Aorta (tissue), 5 donors: ENCODE measurements at regions not wholly inside any gene's neighbourhood (a gene's known extent, or its start where the extent isn't known, plus 50 kb on each side); places are given as distances from the start of the nearest gene placed in this dataset.

Experiments
- ATAC-seq: fragments of 200-7000 bp; cut with Tn5 transposase; one replicate; pipeline ENCODE4 v1.9.1; 2022; ENCODE audit warnings: moderate library complexity; ENCODE audit not compliant: low FRiP score
- DNase-seq, 2 donors: peaks; one replicate each; pipeline ENCODE4 v3.0.0-alpha.2; 2020
- H3K27ac ChIP-seq, 2 donors: one replicate each; pipeline ENCODE4 v1.5.1; 2013; ENCODE audit warnings: low read length in 2 of 2, mild to moderate bottlenecking in 2 of 2, moderate library complexity in 2 of 2, control low read depth in 1 of 2, inconsistent platforms in 1 of 2, low read depth in 1 of 2
- H3K27me3 ChIP-seq, 2 donors: one replicate each; pipeline ENCODE4 v1.6.1; 2013; ENCODE audit warnings: control low read depth in 1 of 2, low read length in 1 of 2, mild to moderate bottlenecking in 1 of 2, moderate library complexity in 1 of 2; ENCODE audit not compliant: insufficient read depth in 2 of 2, control insufficient read depth in 1 of 2
- H3K36me3 ChIP-seq, 2 donors: one replicate each; pipeline ENCODE4 v1.6.1; 2013; ENCODE audit warnings: control low read depth in 1 of 2, low read length in 1 of 2, mild to moderate bottlenecking in 1 of 2; ENCODE audit not compliant: insufficient read depth in 2 of 2, control insufficient read depth in 1 of 2
- H3K4me1 ChIP-seq, 2 donors: one replicate each; pipeline ENCODE4 v1.6.1; 2013; ENCODE audit warnings: low read length in 2 of 2, control low read depth in 1 of 2, mild to moderate bottlenecking in 1 of 2, moderate library complexity in 1 of 2; ENCODE audit not compliant: insufficient read depth in 2 of 2, control insufficient read depth in 1 of 2
- H3K4me3 ChIP-seq, 2 donors: one replicate each; pipeline ENCODE4 v1.5.1; 2013; ENCODE audit warnings: low read length in 2 of 2, control low read depth in 1 of 2, mild to moderate bottlenecking in 1 of 2
- H3K9me3 ChIP-seq: one replicate; pipeline ENCODE4 v1.6.1; 2013; ENCODE audit warnings: mild to moderate bottlenecking, low read length; ENCODE audit not compliant: control insufficient read depth
- WGBS, 2 donors: extraction: QIAGEN DNeasy Blood & Tissue Kit; methylation state at CpG; one replicate each; pipeline ENCODE4 v1.1.7; 2013; 5-methylcytosine and 5-hydroxymethylcytosine counted together
- intact Hi-C, 2 donors: fragments of 100-400 bp; cut with DNase I; formaldehyde crosslinking; loops; one replicate each; pipeline versions ENCODE4 v1.14.2 to v1.15.0; 2022
- donor health status: healthy with polysubstance abuse.
- donor health status: Bipolar disorder and iron deficiency.
- donor health status: DM: no; HTN: no; CAD: no.
- donor health status: DM: no; HTN: no; CAD: no.
- donor health status: DM: yes; HTN: yes; CAD: no.

DNA sequence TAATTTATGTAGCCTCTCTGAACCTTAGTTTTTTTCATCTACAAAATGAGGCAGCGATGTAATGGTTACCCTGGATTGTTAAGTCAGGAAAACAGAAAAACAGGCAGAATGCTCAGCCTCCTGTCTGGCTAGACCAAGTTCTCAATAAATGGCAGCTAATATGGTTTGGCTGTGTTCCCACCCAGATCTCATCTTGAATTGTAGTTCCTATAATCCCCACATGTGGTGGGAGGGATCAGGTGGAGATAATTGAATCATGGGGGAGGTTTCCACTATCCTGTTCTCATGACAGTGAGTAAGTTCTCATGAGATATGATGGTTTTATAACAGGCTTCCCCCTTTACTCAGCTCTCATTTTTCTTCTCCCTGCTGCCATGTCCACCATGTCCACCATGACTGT, 220.0 kb downstream of the CMPK2 start:
- Histone ChIP-seq H3K27me3 (no peaks in the 10 kb centered on the region), H3K4me3 (no peak overlapping the region)

DNA sequence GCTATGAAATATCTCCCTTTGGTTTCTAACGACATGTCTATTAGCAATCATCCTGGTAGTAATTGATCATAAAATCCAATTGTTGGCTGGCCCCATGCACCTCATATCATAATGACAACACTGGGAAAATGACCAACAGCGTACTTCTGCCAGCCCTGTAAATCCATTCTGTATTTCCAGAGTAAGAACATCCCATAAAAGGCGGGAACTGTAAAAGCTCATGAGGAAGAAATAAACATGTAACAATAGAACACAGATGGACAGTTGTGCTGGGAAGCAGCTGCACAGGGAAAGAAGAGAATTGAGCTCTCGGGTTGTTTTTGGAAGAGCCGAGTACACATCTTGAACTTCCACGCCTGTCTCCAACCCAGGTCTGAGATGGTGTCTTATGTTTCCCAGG, 218.7 kb downstream of the CMPK2 start:
- no peak overlapping the region for H3K27ac ChIP-seq
- H3K4me1 ChIP-seq = no peaks in the 10 kb centered on the region
- no peak overlapping the region for H3K4me3 ChIP-seq
- H3K27me3 ChIP-seq = no peaks in the 10 kb centered on the region
- 69 to 79% methylated on average over 6 of the region's 6 CpGs for WGBS, 2 donors
- no peak for ATAC-seq
- no peak for DNase-seq
- intact Hi-C loops = no loop called here
- H3K36me3 ChIP-seq = no peaks in the 10 kb centered on the region
- H3K9me3 ChIP-seq = no peaks in the 10 kb centered on the region

More for the DNA sequence above, 220.0 kb downstream of the CMPK2 start:
- Histone ChIP-seq H3K4me1 (no peaks in the 10 kb centered on the region), H3K36me3 (no peaks in the 10 kb centered on the region), H3K9me3 (no peaks in the 10 kb centered on the region), H3K27ac (no peak overlapping the region)
- DNase-seq = no peak
- intact Hi-C loops = no loop called here
- no peak for ATAC-seq
- WGBS, 2 donors = 97% methylated on average over 1 of the region's 1 CpG

DNA sequence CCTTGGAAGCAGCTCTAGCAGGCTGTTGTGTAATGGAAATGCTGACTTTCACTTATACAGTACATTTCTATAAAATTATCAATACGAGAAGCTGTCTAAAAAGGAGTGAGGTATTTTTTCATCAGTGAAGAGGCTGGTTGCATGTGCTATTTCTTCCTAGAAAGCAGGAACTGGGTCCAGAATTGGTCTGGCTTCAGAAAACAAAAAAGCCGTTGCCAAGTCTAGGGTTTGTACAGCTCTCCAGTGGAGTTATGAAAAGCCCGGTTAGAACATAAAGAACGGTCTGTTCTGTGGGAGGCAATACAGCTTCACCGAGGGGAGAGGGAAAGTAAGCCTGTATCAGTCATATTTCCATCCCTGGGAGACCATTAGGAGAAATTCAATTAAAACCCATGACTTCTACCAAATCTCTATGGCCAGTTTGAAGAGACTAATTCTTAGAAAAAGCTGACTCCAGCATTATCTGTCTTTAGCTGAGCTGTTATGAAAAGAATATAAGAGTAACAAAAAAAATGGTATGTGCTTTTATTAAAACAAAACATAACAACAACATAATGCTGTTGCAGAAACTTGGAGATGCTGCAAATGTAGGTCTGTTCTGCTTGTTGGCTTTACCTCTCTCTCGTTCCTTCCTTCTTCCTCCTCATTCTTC, 217.0 kb downstream of the CMPK2 start:
- H3K4me3 ChIP-seq = no peak overlapping the region
- H3K27ac ChIP-seq = no peak overlapping the region
- no peaks in the 10 kb centered on the region for H3K4me1 ChIP-seq
- ATAC-seq (no peak), DNase-seq (no peak)
- WGBS, 2 donors = 49 to 54% methylated on average over 6 of the region's 6 CpGs
- H3K36me3 ChIP-seq = no peaks in the 10 kb centered on the region
- H3K9me3 ChIP-seq = peaks cover 1% of the 10 kb centered on the region
- intact Hi-C loops = no loop called here
- no peaks in the 10 kb centered on the region for H3K27me3 ChIP-seq

DNA sequence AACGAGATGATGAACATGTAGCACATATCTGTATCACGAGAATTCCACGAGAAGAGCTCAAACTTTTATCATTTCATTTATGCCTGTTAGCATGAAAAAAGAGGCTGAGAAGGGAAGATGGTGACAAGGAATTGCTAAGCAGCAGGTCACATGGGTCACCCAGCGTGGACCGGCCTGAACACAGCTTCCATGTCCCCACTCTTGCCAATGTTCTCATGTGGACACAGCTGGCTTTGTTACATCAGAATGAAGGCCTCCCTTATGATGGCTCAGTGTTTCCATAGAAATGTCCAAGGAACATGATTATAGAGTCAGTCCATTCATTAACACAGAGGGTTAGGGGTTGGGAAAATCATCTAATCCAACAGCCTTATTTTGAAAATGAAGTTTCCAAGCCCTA, 215.4 kb downstream of the CMPK2 start:
- ATAC-seq = no peak

DNA sequence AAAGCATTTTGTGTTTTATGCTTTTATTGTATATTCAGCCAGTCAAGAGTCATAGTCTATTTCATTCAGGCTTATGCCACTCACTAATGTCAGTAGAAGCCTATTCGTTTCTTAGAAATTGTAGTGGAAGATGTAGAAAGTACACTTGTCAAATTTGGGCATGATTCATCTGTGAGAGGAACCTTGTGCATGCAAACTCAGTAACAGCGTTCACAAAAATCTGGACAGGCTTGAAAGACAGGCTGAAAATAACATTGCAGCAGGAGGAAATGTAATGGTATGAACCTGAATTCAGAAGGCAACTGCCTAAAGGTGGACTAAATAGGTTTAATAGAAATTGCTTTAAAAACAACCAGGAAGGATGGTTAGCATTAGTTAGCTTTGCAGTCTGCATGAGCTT, 213.5 kb downstream of the CMPK2 start:
- 25 to 38% methylated on average over 2 of the region's 2 CpGs for WGBS, 2 donors
- Histone ChIP-seq H3K4me1 (no peaks in the 10 kb centered on the region), H3K27me3 (no peaks in the 10 kb centered on the region), H3K36me3 (no peaks in the 10 kb centered on the region), H3K4me3 (no peak overlapping the region), H3K9me3 (peaks cover 1% of the 10 kb centered on the region), H3K27ac (no peak overlapping the region)
- DNase-seq (no peak), ATAC-seq (no peak)
- intact Hi-C loops = no loop called here

More for the DNA sequence above, 215.4 kb downstream of the CMPK2 start:
- WGBS, 2 donors = 88 to 89% methylated on average over 5 of the region's 5 CpGs
- intact Hi-C loops = no loop called here
- Histone ChIP-seq H3K4me3 (no peak overlapping the region), H3K9me3 (peaks cover 1% of the 10 kb centered on the region), H3K27me3 (no peaks in the 10 kb centered on the region), H3K27ac (no peak overlapping the region), H3K4me1 (no peaks in the 10 kb centered on the region), H3K36me3 (no peaks in the 10 kb centered on the region)
- no peak for DNase-seq

DNA sequence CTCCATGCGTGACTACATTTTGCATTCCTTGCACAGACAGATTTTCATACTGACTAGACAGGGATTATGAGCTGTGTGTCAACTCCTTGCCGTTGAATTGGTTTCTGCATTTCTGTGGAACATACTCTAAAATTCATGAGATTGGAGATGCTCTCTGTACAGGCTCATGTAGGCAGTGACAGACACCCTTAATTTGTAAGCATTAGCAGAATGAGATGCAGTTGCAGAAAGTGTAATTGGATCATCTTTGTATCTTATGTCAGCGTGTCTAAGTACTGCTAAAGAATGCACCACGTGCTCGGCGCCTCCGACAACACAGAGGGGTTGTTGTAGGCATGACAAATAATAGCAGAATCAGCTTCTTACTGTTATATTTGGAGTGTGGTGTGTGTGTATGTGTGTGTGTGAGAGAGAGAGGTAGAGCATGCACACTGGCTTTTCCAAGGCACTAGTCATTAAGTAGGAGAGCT, 212.4 kb downstream of the CMPK2 start:
- WGBS, 2 donors = 23 to 35% methylated on average over 7 of the region's 7 CpGs
- Histone ChIP-seq H3K36me3 (no peaks in the 10 kb centered on the region), H3K9me3 (peaks cover 1% of the 10 kb centered on the region), H3K27me3 (no peaks in the 10 kb centered on the region), H3K4me1 (no peaks in the 10 kb centered on the region), H3K27ac (no peak overlapping the region), H3K4me3 (no peak overlapping the region)
- ATAC-seq = no peak
- intact Hi-C loops = no loop called here
- DNase-seq = no peak

DNA sequence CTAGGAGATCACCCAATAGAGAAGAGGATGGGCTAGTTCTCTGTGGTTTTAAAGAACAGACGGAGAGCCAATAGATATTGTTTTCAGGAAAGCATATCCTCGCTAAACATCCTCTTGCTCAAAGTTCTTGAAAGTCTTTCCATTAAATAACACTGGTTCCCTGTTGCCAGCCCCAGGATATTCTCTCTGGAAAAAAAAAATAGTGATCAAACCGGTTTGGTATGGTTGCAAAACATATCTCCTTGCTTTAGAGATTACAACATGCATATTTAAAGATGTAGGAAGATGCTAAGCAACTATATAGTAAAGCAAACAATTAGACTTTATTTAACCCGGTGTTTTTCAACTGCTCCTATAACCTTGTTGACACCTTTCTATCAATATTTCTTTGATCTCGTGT, 211.4 kb downstream of the CMPK2 start:
- no peak for DNase-seq
- Histone ChIP-seq H3K4me3 (no peak overlapping the region), H3K27me3 (no peaks in the 10 kb centered on the region), H3K4me1 (no peaks in the 10 kb centered on the region), H3K27ac (no peak overlapping the region), H3K9me3 (peaks cover 1% of the 10 kb centered on the region), H3K36me3 (no peaks in the 10 kb centered on the region)
- intact Hi-C loops = no loop called here
- WGBS, 2 donors = 59 to 66% methylated on average over 5 of the region's 5 CpGs
- ATAC-seq = no peak

DNA sequence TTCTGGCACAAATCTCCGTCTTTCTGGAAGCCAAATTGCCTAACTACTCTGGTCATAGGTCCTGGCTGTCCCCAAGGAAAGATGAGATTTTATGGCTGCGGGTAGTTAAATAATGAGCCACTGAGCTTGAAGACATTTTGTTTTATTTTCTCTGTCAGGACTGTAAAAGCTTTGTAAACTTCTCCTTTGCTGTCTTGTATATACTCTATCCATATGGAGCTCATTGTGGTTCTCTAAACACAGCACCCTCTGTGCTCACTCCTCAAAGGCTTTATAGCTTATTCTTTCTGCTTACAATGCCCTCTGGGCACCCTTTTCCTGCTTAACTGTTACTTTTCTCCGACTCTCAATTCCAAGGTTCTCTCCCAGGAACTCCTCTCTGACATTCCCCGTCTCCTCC, 209.1 kb downstream of the CMPK2 start:
- DNase-seq = no peak
- no peak for ATAC-seq
- H3K4me3 ChIP-seq = no peak overlapping the region
- intact Hi-C loops = no loop called here
- WGBS, 2 donors = 51 to 57% methylated on average over 4 of the region's 4 CpGs
- H3K27me3 ChIP-seq = no peaks in the 10 kb centered on the region
- H3K4me1 ChIP-seq = no peaks in the 10 kb centered on the region
- H3K9me3 ChIP-seq = peaks cover 3% of the 10 kb centered on the region
- no peak overlapping the region for H3K27ac ChIP-seq
- no peaks in the 10 kb centered on the region for H3K36me3 ChIP-seq

DNA sequence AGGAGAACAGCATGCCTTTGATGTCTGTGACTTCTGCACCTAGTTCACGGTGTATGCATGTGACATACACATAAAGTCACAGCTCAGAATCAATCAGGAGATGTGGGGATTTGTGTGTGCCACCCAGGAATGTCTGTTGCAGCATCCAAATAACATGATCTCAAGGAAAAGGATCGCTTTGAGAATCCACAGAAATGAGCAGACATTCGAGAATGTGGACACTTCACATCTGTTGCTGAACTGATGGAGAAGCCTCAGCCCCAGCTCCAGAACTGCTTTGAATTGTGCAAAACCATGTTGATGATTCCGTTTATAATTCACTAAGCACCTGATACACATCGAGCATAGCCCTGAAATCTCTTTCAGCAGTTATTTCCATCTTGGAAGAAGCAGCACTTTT, 208.6 kb downstream of the CMPK2 start:
- Histone ChIP-seq H3K9me3 (peaks cover 3% of the 10 kb centered on the region), H3K27me3 (no peaks in the 10 kb centered on the region), H3K4me1 (no peaks in the 10 kb centered on the region), H3K36me3 (no peaks in the 10 kb centered on the region), H3K4me3 (no peak overlapping the region), H3K27ac (no peak overlapping the region)
- DNase-seq = no peak
- no peak for ATAC-seq
- WGBS, 2 donors = 59 to 71% methylated on average over 5 of the region's 5 CpGs
- intact Hi-C loops = no loop called here
